GM19467 (cell line): ENCODE measurements at regions not wholly inside any gene's neighbourhood (a gene's known extent, or its start where the extent isn't known, plus 50 kb on each side); places are given as distances from the start of the nearest gene placed in this dataset.
"Not testable (repeated sequence)": the region's sequence is repeated elsewhere in the genome, so short reads cannot be mapped to it uniquely, and the experiment has no call there.

Experiments
- ATAC-seq: cut with Tn5 transposase; IDR thresholded peaks from one replicate; pipeline ENCODE4 v1.9.1; 2021; ENCODE audit warnings: mild to moderate bottlenecking, moderate library complexity; ENCODE audit not compliant: unreplicated experiment

DNA sequence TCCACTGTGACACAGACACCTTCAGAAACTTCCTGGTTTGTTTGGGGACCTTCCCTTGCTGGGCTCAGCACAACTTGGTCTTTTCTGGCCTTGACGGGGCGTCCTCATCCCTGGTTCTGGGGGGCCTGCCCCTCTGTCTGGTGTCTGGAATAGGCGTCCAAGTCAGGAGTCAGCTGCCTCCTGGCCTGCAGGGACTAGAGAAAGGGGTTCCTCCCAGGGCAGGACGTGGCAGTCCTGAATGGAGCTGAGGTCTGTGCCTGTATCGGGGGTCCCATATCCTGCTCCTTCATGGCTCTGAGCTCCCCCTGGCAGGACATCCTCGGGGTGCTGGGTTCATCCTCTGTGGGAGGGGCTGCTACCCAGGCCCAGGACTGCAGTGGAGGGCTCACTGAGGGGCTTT, 384.0 kb downstream of the TMEM121 start:
- no peak for ATAC-seq

DNA sequence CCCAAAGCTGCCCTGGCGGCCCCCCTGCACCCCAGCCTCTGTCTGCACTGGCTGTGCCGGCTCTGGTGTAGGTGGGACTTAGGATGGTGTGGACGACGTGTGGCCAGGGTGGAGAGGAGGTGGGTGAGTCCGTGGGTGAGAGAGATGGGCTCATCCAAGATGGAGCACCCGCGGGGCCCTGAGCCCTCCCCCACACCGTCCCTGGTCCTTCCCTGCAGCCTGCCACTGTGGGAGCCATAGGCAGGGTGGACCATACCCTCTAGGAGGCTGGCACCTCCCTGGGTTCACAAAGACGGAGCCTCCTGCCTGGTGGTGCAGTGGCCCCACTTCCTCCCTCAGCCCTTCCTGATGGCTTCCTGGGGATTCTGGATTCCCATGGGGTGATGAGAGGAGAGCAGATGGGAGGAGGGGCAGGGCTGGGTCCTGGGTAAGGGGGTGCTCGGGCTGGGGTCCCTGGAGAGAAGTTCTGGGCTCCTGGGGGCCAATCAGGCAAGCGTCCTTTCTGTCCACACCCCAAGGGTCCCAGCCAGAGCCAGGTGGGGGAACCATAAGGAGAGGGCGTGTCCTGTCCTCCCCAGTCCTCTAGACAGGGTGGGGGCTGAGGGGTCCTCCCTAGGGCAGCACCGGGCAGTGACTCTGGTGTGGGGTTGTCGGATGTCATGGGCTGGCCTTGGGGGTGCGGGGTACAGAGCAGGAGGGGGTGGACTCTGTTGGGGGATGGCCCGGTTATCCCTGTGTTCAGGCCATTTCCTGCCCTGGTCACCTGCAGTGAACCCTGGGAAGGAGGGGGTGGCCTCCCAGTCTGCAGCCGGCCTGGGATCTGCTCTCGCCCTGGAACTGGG, 384.8 kb downstream of the TMEM121 start:
- no peak for ATAC-seq

DNA sequence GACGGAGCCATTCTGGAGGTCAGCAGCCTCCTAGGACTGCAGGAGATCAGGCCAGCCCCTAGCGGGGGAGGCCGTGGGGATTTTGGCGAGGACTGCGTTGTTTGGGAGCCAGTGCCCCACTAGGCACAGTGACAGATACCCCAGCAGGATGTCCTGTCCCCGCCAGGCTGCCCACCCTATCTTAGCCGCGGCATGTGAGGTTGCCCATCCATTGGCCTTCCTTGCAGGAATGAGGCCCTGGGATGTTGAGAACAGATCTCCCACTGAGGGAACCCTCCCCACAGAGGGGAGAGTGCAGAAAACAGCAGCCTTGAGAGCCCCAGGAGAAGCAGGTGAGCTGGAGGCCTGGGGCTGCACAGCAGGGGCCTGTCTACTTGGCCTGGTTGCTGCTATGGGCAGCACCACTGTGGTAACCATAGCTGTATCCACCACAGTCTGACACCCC, 385.5 kb downstream of the TMEM121 start:
- ATAC-seq: not testable (repeated sequence)

DNA sequence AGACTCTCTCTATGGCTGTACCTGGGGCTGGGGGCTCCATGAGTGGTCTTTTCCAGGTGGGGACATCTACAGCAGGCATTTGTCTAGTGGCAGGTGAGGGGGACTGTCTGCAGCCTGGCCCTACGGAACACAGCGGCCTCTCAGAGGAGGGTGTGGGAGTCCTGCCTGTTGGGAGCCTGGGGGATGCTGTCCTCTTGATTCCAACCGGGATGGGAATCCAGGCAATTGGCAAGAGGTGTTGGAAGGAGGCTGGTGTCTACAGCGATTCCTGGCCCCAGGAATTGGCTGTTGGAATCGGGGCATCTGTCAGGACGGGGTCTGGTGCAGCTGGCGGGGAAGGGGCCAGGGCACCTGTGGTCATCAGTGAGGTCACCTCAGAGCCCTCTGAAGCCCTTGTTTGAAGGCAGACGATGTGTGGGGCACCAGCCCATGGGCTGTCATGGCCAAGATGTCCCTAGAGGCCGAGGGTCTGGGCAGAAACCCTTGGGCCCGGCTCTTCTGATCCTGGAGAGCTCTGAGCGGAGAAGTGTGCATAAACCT, 386.3 kb downstream of the TMEM121 start:
- no peak for ATAC-seq

DNA sequence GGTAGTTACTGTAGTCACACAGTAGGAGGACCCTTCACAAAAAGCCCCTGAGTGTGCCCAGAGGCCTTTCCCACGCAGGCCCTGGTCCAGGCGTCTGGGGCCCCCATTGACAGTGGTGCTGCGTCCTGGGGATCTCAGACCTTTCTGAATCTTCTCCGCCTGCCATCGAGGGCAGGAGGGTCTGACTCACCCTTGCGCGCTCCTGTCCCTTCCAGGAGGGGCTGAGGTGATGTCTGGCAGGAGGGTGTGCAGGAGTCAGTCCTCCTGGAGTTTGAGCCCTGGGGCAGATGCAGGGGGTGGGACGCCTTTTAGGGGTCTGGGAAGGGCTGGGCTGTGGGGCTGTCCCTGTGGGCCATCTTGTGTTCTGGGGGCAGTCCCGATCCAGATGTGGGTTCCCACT, 386.8 kb downstream of the TMEM121 start:
- no peak for ATAC-seq

DNA sequence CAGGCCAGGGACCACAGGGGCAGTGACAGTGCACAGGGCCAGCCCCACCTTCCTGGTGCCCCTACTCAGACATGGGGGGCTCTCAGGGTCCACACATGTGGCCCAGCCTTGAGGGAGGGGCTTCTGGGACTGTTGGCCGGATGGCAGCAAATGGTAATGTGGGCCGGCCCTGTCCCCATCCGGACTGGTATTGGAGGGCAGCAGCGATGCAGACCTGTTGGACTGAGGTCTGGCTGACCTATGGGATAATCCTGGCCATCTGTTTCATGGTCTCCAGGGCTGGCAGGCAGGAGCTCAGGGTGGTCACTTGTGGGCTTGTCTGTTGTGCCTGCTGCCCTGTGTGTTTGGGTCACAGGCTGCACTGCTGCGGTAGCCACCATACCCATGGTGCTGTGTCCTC, 387.5 kb downstream of the TMEM121 start:
- no peak for ATAC-seq

DNA sequence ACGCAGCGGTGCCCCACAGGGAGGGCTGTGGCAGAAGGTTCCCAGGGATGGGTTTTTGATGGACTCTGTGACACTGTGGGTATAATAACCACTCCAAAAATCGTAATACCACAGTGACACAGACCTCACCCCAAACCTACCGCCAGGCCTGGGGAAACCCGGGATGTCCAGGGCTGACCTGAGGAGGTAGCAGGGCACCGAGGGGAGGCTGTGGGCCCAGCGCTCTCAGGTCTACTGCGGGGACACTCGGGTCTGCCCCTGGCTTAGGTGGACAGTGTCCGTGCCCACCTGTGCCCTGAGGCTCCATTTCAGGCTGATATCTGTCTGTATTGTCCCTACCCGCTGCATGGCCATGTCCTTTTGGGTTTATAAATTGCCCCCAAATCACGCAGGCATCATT, 387.9 kb downstream of the TMEM121 start:
- ATAC-seq: not testable (repeated sequence)

DNA sequence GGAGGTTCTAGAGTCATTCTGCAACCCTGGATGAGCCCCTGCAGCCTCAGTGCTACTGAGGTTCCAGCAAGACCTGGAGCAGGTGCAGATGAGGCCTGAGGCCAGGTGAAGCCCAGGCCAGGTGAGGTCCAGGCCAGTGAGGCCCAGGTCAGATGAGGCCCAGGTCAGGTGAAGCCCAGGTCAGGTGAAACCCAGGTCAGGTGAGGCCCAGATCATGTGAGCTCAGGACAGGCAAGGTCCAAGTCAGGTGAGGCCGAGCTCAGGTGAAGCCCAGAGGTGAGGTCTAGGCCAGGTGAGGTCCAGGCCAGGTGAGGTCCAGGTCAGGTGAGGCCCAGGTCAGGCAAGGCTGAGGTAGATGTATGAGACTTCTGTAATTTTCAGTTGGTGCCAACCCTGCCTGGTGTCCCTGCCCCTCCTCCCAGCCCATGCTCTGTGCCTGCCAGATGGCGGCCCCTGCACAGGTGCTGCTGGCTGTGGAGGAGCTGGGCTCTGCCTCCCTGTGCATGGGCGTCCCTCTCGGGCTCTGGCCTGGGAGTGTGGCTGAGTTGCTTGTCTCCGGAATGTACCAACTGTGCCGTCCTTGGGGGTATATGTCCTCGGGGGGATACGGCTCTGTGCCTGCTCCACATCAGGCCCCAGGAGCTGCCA, 388.5 kb downstream of the TMEM121 start:
- ATAC-seq: no peak

DNA sequence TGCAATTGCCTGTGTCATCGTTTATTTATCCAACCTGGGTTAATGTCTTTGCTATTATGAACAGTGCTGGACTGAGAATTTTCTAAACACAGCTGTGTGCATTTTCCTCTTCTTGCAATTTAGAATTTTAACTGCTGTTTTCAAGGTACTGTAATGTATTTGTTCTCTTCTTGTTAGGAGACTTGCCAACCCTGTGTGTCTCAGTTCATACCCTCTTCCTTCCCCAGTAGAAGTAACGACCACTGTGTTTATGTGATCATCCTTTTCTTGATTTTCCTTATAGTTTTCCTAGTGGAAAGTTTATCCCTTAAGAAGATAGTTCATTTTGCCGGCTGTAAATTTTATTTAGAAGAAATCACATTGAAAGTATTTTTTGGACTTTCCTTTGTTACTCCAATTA, 389.2 kb downstream of the TMEM121 start:
- ATAC-seq: not testable (repeated sequence)

DNA sequence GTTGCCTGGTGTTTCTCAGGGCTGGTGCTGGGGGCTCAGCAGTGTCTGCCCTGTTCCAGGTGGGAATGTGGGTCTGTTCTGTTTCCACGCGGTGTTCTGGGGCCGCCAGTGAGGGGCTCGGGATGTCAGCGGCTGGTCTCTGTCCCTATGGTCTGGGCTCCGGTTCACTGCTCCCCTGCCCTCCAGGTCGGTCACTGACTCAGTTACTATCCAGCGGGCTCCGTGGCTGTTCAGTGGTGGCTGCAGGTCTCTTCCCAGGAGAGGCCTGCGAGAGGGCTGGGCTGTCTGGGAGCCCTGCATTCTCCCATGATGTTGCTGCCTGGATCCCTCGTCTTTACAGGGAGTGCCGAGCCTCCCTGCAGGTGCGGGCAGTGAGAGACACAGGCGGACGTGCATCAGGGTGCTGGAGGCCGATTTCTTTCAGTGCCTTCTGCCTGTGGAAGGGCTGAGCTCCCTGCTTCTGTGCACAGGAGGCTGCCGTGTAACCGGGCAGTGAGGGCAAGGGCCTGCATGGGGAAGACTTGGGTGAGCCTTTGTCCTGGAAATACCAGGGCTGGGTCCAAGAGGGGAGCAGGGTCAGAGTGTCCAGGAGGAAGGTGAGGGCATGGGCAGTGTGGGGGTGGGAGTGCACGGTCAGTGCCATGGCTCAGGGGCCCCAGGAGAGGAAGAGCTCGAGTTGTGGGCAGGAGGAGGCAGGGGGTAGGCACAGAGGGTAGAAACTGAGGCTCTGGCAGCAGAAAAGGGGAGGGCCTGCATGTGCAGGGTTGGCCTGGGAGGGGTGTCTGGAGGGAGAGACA, 391.0 kb downstream of the TMEM121 start:
- ATAC-seq: not testable (repeated sequence)

DNA sequence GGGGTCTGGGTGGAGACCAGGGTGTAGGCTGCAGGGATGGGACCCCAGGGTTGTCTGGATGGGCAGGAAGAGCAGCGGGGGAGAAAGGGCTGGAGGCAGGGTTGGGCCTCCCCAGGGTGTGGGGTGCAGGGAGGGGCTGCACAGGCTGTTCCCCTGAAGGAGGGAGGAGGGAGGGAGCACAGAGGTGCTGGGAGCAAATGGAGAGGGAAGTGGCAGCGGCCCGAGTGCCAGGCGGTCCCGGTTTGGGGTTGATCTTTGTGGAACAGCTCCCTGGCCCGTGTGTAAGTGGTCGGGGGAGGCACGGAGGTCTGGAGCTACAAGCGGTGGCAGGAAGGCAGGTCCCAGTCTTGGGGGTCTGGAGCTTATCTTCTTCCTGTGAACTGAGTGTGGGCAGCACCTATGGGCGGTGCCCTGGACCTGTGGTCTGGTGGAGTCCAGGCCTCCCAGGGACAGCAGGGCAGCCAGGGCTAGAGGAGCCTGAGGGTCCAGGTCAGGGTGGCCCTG, 391.6 kb downstream of the TMEM121 start:
- ATAC-seq: no peak

DNA sequence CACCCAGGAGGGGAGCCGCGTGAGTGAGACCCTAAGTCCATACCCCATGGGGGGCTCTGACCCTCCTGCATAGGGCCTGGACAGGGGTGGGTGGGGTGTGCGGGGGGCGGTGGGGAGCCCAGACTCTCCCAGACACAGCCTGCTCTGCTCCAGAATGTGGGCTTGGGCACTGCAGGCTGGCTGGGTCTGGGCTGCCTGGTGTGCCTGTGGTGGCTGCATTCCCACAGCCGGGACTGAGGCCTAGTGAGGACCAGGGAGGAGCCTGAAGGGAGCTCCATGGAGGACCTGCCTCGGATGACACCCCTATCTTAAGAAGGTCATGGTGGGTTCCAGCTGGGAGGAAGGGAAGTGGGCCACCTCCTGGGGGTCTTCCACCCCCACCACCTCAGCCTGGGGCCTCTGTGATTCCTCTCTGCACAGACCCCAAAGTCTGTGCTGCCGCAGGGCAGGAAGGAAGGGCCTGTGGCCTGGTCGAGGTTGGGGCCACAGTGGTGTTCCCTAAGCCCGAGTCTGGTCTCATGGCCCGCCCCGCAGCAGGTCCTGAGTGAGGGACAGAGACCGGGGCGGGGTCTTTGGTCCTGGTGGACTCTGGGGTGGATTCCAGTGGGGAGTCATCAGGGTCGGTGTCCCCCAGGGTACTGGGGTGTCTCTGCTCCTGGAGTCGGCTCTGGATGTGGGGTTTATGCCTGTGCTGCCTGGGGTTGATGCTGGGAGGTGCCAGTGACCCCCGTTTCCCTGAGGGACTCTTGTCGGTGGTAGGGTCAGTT, 392.3 kb downstream of the TMEM121 start:
- ATAC-seq: no peak

DNA sequence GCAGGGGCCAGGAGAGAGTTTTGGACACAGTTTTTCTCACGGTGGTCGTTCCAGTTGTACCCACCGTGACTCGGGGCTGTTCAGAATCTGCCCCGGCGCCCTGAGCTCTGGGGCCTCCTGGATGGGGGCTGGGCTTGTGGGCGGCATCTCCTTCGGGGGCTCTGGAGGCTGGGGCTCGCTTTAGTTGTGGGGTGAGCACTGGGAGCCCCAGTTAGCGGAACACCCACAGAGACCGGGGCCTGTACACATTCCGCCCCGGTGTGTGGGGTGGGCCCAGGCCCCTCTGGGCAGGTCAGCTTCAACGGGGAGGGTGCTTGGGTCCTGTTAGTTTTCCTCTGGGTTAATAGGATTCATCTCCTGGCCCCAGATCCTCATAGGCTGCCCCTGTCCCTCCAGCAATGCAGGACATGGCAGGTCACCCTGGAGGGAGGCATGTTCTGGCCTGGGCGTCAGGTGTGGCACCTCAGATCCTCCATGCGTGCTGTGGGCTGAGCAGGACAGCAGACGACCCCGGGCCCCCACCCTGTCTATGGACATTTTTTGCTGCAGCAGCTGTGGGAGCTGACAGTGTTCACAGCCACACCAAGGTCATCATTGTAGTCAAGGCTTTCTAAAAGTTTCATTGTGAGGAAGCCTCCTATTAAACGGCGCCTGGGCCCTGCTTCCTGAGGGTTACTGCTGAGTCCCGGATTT, 393.2 kb downstream of the TMEM121 start:
- no peak for ATAC-seq

DNA sequence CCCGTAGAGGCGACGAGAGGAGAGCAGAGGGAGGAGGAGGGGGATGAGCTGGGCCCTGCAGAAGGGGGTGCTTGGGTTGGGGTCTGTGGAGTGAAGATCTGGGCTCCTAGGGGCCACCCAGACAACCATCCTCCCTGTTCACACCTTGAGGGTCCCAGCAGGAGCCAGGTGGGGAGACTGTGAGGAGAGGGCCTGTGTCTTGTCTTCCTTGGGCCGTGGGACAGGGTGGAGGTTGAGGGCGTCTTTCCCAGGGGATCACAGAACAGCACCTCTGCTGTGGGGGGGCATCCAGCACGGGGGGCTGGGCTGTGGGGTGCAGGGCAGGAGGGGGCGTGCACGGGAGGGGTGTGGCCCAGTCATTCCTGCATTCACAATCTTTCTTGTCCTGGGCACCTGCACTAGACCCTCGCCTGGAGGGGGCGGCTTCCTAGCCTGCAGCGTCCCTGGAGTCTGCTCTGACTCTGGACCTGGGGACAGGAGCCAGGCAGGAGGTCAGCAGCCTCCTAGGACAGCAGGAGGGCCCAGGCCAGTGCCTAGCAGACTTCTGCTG, 393.8 kb downstream of the TMEM121 start:
- ATAC-seq: not testable (repeated sequence)

DNA sequence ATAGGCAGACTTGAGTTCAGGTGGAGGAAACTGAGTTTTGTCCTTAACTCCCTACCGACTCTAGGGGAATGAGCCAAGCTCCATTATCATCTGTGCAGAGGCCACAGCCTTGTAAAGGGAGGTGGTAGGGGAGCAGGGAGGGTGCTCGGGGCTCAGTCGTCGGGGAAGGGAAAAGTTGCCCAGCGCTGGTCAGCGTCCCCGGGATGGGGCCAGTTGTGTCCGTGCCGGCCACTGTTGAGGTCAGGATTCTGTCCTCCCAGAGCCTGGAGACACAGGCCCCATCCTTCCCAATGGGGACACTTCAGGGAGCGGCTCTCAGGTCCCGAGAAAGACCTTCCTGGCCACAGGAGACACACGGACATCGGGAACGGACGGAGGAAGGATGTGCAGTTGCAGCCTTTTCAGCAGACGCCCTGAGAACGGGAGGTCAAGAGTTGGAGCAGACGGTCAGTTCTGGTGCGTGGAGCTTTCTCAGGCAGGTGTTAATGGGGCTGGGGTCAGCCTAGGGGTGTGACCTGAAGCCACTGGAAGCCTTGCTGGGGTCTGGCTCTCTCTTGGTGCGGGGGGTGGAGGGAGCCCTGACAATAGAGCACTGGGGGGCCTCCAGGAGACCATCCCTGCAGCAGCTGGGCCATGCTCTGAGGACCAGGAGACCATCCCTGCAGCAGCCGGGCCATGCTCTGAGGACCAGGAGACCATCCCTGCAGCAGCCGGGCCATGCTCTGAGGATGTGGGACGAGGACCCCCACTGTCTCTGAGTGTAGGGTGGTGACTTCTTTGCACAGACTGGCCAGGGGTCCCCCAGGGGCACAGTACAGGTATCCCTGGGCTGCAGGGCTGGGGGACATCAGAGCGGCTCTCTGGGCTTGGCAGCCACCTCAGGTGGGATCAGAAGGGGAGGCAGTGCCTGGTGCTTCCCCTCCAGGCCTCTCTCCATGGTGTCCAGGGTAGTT, 394.7 kb downstream of the TMEM121 start:
- not testable (repeated sequence) for ATAC-seq

DNA sequence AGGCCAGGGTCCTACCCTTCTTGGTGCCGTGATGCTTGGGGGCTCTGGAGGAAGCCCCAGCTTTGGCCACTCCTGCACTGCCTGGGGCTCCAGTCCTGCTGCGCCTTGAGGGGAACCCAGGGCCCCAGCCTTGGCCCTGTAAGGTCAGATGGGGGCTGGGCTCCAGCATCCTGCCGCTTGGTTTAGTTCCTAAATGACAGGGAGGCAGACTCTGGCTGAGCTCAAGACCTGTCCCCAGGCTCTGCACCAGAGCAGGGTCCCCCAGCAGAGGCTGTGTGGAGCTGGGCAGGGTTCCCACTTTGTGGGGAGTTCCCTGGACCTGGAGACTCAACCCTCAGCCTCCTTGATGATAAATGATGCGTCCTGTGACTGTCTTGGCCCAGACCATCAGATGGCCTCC, 395.4 kb downstream of the TMEM121 start:
- ATAC-seq: not testable (repeated sequence)

DNA sequence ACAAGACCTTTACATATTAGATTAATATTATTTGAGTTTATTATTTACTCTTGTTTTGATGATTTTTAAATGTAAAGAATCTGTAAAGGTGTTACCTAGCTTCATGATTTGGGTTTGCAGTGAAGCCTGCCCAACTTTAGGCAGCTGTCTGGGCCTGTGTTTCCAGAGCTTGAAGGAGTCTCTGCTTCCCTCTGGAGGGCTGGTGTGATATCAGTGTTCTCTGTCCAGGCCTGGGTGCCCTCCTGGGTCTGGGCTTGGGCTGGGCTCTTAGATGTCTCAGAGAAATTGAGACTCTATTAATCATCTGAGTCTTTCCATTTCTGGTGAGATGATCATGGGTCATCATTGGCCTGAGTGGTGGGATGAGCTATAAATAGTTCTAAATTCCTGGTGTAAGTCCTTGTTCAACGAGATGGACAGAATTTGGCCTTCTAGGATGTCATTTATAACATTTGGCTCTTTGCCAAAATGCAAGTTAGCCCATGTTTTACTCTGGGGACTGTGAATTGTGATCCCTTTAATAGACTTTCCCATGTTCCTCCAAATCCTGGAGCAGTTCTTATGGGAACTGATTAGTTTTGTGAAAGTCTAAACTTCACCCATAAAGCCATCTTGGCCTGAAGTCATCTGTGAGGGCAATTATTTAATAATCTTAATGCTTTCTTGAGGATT, 397.3 kb downstream of the TMEM121 start:
- not testable (repeated sequence) for ATAC-seq
